ENCODE measurements at regions not wholly inside any gene's neighbourhood (a gene's known extent, or its start where the extent isn't known, plus 50 kb on each side); places are given as distances from the start of the nearest gene placed in this dataset.

DNA sequence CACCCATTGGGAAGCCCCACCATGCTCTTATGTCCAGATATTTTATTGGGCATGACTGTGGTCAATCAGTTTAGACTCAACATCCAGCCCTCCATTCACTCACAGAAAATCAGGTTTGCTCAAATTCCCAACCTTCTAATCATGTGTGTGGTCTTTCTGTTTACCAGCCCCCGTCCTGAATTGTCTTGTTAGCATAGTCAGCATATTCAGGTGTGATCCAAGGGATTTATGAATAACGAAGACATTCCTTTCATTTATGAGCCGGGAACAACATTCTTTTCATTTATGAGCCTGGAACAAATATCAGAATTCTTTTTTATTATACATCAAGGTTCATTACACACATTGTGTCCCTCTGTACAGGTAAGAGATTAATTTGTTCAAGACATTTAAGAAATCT is 376.3 kb upstream of the POM121L12 start:
- TF ChIP-seq, protein P1, sequence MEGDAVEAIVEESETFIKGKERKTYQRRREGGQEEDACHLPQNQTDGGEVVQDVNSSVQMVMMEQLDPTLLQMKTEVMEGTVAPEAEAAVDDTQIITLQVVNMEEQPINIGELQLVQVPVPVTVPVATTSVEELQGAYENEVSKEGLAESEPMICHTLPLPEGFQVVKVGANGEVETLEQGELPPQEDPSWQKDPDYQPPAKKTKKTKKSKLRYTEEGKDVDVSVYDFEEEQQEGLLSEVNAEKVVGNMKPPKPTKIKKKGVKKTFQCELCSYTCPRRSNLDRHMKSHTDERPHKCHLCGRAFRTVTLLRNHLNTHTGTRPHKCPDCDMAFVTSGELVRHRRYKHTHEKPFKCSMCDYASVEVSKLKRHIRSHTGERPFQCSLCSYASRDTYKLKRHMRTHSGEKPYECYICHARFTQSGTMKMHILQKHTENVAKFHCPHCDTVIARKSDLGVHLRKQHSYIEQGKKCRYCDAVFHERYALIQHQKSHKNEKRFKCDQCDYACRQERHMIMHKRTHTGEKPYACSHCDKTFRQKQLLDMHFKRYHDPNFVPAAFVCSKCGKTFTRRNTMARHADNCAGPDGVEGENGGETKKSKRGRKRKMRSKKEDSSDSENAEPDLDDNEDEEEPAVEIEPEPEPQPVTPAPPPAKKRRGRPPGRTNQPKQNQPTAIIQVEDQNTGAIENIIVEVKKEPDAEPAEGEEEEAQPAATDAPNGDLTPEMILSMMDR (IDR thresholded peaks at IDR 0.05; ENCODE audit: low read depth, low read length, poor library complexity, severe bottlenecking): no peak
- no peak for TF ChIP-seq EZH2phosphoT487 (IDR thresholded peaks at IDR 0.05; ENCODE audit: borderline replicate concordance, low read length)

Measured in DOHH2 (cell line).